Gastrocnemius medialis (tissue), 4 donors: ENCODE measurements at regions not wholly inside any gene's neighbourhood (a gene's known extent, or its start where the extent isn't known, plus 50 kb on each side); places are given as distances from the start of the nearest gene placed in this dataset.
"Not testable (repeated sequence)": the region's sequence is repeated elsewhere in the genome, so short reads cannot be mapped to it uniquely, and the experiment has no call there.

ENCODE experiments used
- ATAC-seq, 2 donors: fragments of 150-250 bp; one replicate each; pipeline ENCODE4 v1.9.1; 2016
- DNase-seq, 2 donors: peaks; one replicate each; pipeline ENCODE4 v3.0.0-alpha.2; 2019
- H3K27ac ChIP-seq, 4 donors: fragments of 200-600 bp; sonication (generic); 1 replicate in 1 of 4; 2 replicates in 3 of 4; pipeline ENCODE4 v1.5.1; 2016 to 2018; ENCODE audit warnings: mild to moderate bottlenecking in 2 of 4, moderate library complexity in 1 of 4
- H3K27me3 ChIP-seq, 3 donors: fragments of 200-600 bp; sonication (generic) in 2 of 3; 1 replicate in 1 of 3; 2 replicates in 2 of 3; pipeline versions ENCODE4 v1.5.1 to v1.6.0; 2016 to 2019; ENCODE audit warnings: mild to moderate bottlenecking in 1 of 3, moderate library complexity in 1 of 3
- H3K36me3 ChIP-seq, 2 donors: fragments of 200-600 bp; sonication (generic) in 1 of 2; one replicate each; pipeline ENCODE4 v1.5.1; 2017 to 2018
- H3K4me1 ChIP-seq, 2 donors: fragments of 200-600 bp; sonication (generic) in 1 of 2; one replicate each; pipeline ENCODE4 v1.5.1; 2016 to 2017; ENCODE audit warnings: mild to moderate bottlenecking in 2 of 2
- H3K4me3 ChIP-seq, 4 donors: fragments of 200-600 bp; sonication (generic) in 3 of 4; 1 replicate in 1 of 4; 2 replicates in 3 of 4; pipeline ENCODE4 v1.5.1; 2016 to 2019; ENCODE audit warnings: mild to moderate bottlenecking in 2 of 4
- H3K9me3 ChIP-seq, 3 donors: fragments of 200-600 bp; sonication (generic) in 2 of 3; 1 replicate in 1 of 3; 2 replicates in 2 of 3; pipeline ENCODE4 v1.5.1; 2016 to 2019
- CTCF ChIP-seq, 5 experiments: fragments of 450-650 bp in 3 of 5; fragments of 200-600 bp in 2 of 5; sonication (generic) in 2 of 5; IDR thresholded peaks in 4 of 5; conservative IDR thresholded peaks in 1 of 5; 1 replicate in 4 of 5; 2 replicates in 1 of 5; pipeline ENCODE4 v1.5.1; 2016 to 2019; ENCODE audit warnings: antibody characterized with exemption in 5 of 5, mild to moderate bottlenecking in 3 of 5, moderate library complexity in 3 of 5
- POLR2A ChIP-seq, 2 donors: fragments of 450-650 bp; IDR thresholded peaks; one replicate each; pipeline ENCODE4 v1.6.1; 2017; ENCODE audit warnings: antibody characterized with exemption in 2 of 2, mild to moderate bottlenecking in 2 of 2, moderate library complexity in 2 of 2
- in situ Hi-C, 4 donors: fragments of 200-750 bp; cut with MboI; loops; one replicate each; pipeline versions ENCODE4 v1.15.0 to v1.8.0; 2017; ENCODE audit warnings: low sequenced_read_pairs in 4 of 4
- intact Hi-C: fragments of 100-400 bp; cut with DNase I; formaldehyde crosslinking; loops from one replicate; pipeline ENCODE4 v1.15.1; 2023; ENCODE audit warnings: low total_unique reads

DNA sequence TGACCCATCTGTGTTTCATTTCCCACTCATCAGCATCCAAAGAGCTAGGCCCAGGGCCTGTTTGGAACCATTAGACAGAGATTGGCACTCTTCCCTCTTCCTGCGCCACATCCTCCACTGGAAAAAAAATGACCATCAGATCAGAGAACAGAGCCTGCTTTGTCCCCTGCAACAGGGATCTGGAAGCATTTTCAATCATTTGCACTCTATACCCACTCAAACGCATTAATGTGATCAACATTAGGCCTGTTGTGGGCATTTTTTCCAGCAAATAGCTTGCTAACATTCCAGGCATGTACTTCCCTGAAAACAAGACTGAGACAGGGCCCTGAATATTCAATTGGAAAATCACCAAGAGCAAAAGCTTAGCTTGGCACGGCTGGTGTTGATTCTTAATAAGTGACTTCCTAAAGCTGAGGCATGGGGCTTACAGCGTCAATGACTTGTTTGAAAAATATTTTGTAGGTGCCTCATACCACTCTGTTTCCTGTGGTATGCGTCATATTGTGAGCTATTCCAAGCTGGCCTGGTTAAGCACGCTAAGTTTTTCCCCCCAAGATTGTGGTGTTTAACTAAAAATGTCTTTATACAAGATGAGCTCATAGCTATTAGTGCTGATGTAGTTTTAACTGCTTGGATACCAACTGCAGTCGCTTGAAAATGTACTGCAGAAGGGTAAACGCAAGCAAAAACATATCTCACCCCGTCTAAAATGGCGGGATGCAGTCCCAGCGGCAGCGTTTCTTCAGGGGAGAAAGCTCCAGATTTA is 404.4 kb downstream of the SPRY2 start:
- Histone ChIP-seq H3K36me3 (no peaks in the 10 kb centered on the region), H3K4me3 (no peak overlapping the region), H3K27me3 (no peaks in the 10 kb centered on the region), H3K27ac (peak overlapping the region in 3 of 4 donors; percentile 35 to 52 (median 43)), H3K9me3 (no peaks in the 10 kb centered on the region), H3K4me1 (peaks cover 6 to 10% of the 10 kb centered on the region in 2 donors)
- ATAC-seq (peak; percentile 54 to 72), DNase-seq (no peak)
- intact Hi-C loops (no loop called here), in situ Hi-C loops (no loop called here)
- TF ChIP-seq CTCF (IDR thresholded peaks at IDR 0.05 in 4 of 5, conservative IDR thresholded peaks at IDR 0.05 in 1 of 5) (no peak), POLR2A (IDR thresholded peaks at IDR 0.05) (no peak)

GRCh38 chr13:79935121-79935520 is 405.8 kb downstream of the SPRY2 start:
- Histone ChIP-seq H3K27ac (no peak overlapping the region), H3K4me3 (no peak overlapping the region), H3K4me1 (peaks cover 6 to 10% of the 10 kb centered on the region in 2 donors), H3K36me3 (no peaks in the 10 kb centered on the region), H3K9me3 (no peaks in the 10 kb centered on the region), H3K27me3 (no peaks in the 10 kb centered on the region)
- DNase-seq, result no peak
- ATAC-seq, result no peak
- in situ Hi-C loops, result no loop called here
- intact Hi-C loops, result no loop called here
- TF ChIP-seq POLR2A (IDR thresholded peaks at IDR 0.05), result no peak
- TF ChIP-seq CTCF (IDR thresholded peaks at IDR 0.05 in 4 of 5, conservative IDR thresholded peaks at IDR 0.05 in 1 of 5), result no peak

- no peak for ATAC-seq
These were observed 407.5 kb downstream of the SPRY2 start for GRCh38 chr13:79933389-79933788.

DNA sequence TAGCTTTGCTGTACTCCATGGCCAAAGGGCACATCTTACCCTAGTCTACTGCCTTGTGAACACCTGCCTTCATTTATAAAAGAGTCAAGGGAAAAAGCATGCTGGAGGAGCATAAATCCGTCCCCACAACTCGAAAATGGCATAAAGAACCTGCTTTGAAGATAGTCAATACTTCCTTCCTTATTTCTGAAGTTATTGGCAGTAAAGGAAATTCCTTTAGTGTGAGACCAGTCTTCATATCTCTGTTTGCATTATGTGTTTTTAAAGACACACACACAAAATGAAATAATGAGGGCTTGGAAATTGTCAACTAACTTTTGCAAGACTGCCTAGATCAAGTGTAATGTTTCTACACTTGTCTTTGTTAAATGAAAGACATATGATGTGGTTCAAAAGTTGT is 408.4 kb downstream of the SPRY2 start:
- DNase-seq, result no peak

More at GRCh38 chr13:79933389-79933788, 407.5 kb downstream of the SPRY2 start:
- Histone ChIP-seq H3K9me3 (no peaks in the 10 kb centered on the region), H3K4me3 (no peak overlapping the region), H3K4me1 (peaks cover 6 to 10% of the 10 kb centered on the region in 2 donors), H3K36me3 (no peaks in the 10 kb centered on the region), H3K27ac (no peak overlapping the region), H3K27me3 (no peaks in the 10 kb centered on the region)
- in situ Hi-C loops, result no loop called here
- no peak for DNase-seq
- TF ChIP-seq CTCF (IDR thresholded peaks at IDR 0.05 in 4 of 5, conservative IDR thresholded peaks at IDR 0.05 in 1 of 5) (no peak), POLR2A (IDR thresholded peaks at IDR 0.05) (no peak)
- intact Hi-C loops, result no loop called here

GRCh38 chr13:79923973-79924556 is 416.9 kb downstream of the SPRY2 start:
- H3K27me3 ChIP-seq, H3K27ac ChIP-seq, in situ Hi-C loops, ATAC-seq, intact Hi-C loops, H3K9me3 ChIP-seq, H3K36me3 ChIP-seq, DNase-seq, H3K4me1 ChIP-seq, H3K4me3 ChIP-seq: not testable (repeated sequence)

More for the DNA sequence above, 408.4 kb downstream of the SPRY2 start:
- Histone ChIP-seq H3K9me3 (no peaks in the 10 kb centered on the region), H3K4me1 (peaks cover 6 to 10% of the 10 kb centered on the region in 2 donors), H3K36me3 (no peaks in the 10 kb centered on the region), H3K27ac (no peak overlapping the region), H3K27me3 (no peaks in the 10 kb centered on the region), H3K4me3 (no peak overlapping the region)
- ATAC-seq, result no peak
- TF ChIP-seq POLR2A (IDR thresholded peaks at IDR 0.05) (no peak), CTCF (IDR thresholded peaks at IDR 0.05 in 4 of 5, conservative IDR thresholded peaks at IDR 0.05 in 1 of 5) (no peak)
- in situ Hi-C loops (no loop called here), intact Hi-C loops (no loop called here)
